ENCODE measurements at regions not wholly inside any gene's neighbourhood (a gene's known extent, or its start where the extent isn't known, plus 50 kb on each side); places are given as distances from the start of the nearest gene placed in this dataset.

GRCh38 chr14:83744891-83745290 is 1785.1 kb upstream of the FLRT2 start:
- peak; percentile 6 for DNase-seq (ENCODE audit: low read depth)

- no peak for DNase-seq (ENCODE audit: low read depth)
These were observed 1783.6 kb upstream of the FLRT2 start for GRCh38 chr14:83746336-83746735.

GRCh38 chr14:83757916-83758315 is 1772.0 kb upstream of the FLRT2 start:
- peak; percentile 32 for DNase-seq (ENCODE audit: low read depth)

GRCh38 chr14:83764656-83765599 is 1765.0 kb upstream of the FLRT2 start:
- DNase-seq (ENCODE audit: low read depth) = no peak

- DNase-seq (ENCODE audit: low read depth) = no peak
These were observed 1752.4 kb upstream of the FLRT2 start for GRCh38 chr14:83777516-83777915.

GRCh38 chr14:83779266-83779665 is 1750.7 kb upstream of the FLRT2 start:
- peak; percentile 19 for DNase-seq (ENCODE audit: low read depth)

- no peak for DNase-seq (ENCODE audit: low read depth)
These were observed 1749.6 kb upstream of the FLRT2 start for GRCh38 chr14:83780321-83780720.

GRCh38 chr14:83798421-83798820 is 1731.5 kb upstream of the FLRT2 start:
- no peak for DNase-seq (ENCODE audit: low read depth)

GRCh38 chr14:83799233-83799632 is 1730.7 kb upstream of the FLRT2 start:
- no peak for DNase-seq (ENCODE audit: low read depth)

GRCh38 chr14:83814896-83815295 is 1715.0 kb upstream of the FLRT2 start:
- DNase-seq (ENCODE audit: low read depth) = no peak

GRCh38 chr14:83816761-83817160 is 1713.2 kb upstream of the FLRT2 start:
- no peak for DNase-seq (ENCODE audit: low read depth)

GRCh38 chr14:83825843-83826242 is 1704.1 kb upstream of the FLRT2 start:
- DNase-seq (ENCODE audit: low read depth) = no peak

- DNase-seq (ENCODE audit: low read depth) = peak; percentile 56
These were observed 1703.1 kb upstream of the FLRT2 start for GRCh38 chr14:83826838-83827237.

- DNase-seq (ENCODE audit: low read depth) = no peak
These were observed 1702.6 kb upstream of the FLRT2 start for GRCh38 chr14:83827383-83827782.

- DNase-seq (ENCODE audit: low read depth) = no peak
These were observed 1701.5 kb upstream of the FLRT2 start for GRCh38 chr14:83828406-83828805.

- DNase-seq (ENCODE audit: low read depth) = no peak
These were observed 1699.6 kb upstream of the FLRT2 start for GRCh38 chr14:83830316-83830715.

- no peak for DNase-seq (ENCODE audit: low read depth)
These were observed 1691.7 kb upstream of the FLRT2 start for GRCh38 chr14:83838226-83838625.

GRCh38 chr14:83842547-83842946 is 1687.4 kb upstream of the FLRT2 start:
- no peak for DNase-seq (ENCODE audit: low read depth)

- no peak for DNase-seq (ENCODE audit: low read depth)
These were observed 1682.8 kb upstream of the FLRT2 start for GRCh38 chr14:83847102-83847501.

GRCh38 chr14:83850092-83850491 is 1679.9 kb upstream of the FLRT2 start:
- no peak for DNase-seq (ENCODE audit: low read depth)

GRCh38 chr14:83856334-83856733 is 1673.6 kb upstream of the FLRT2 start:
- DNase-seq (ENCODE audit: low read depth) = no peak

GRCh38 chr14:83860631-83861155 is 1669.3 kb upstream of the FLRT2 start:
- DNase-seq (ENCODE audit: low read depth) = no peak

Data from myocyte (in vitro differentiated cells).